Osteoblast (primary cell): ENCODE measurements at regions not wholly inside any gene's neighbourhood (a gene's known extent, or its start where the extent isn't known, plus 50 kb on each side); places are given as distances from the start of the nearest gene placed in this dataset.

Experiments used
- DNase-seq: peaks from one replicate; pipeline ENCODE4 v3.0.0; 2011; ENCODE audit warnings: low spot score, mixed read lengths; ENCODE audit not compliant: insufficient read length; ENCODE audit errors: missing footprints
- H2AFZ ChIP-seq: 2 replicates; pipeline ENCODE4 v1.6.0; 2011; ENCODE audit warnings: mild to moderate bottlenecking, low read length
- H3K27ac ChIP-seq: 2 replicates; pipeline ENCODE4 v1.5.1; 2011; ENCODE audit warnings: mild to moderate bottlenecking, low read depth, low read length, moderate library complexity
- H3K27me3 ChIP-seq: 2 replicates; pipeline ENCODE4 v1.6.0; 2012; ENCODE audit warnings: mild to moderate bottlenecking, control low read depth, inconsistent platforms, low read length, moderate library complexity; ENCODE audit not compliant: insufficient read depth
- H3K36me3 ChIP-seq: 2 replicates; pipeline ENCODE4 v1.5.1; 2011; ENCODE audit warnings: mild to moderate bottlenecking, low read length, control low read depth, moderate library complexity; ENCODE audit not compliant: insufficient read depth
- H3K4me1 ChIP-seq: 2 replicates; pipeline ENCODE4 v1.5.1; 2011; ENCODE audit warnings: mild to moderate bottlenecking, low read length, control low read depth, moderate library complexity; ENCODE audit not compliant: insufficient read depth
- H3K4me2 ChIP-seq: 2 replicates; pipeline ENCODE4 v1.6.0; 2011; ENCODE audit warnings: mild to moderate bottlenecking, low read length; ENCODE audit not compliant: insufficient read depth
- H3K4me3 ChIP-seq: fragments of 200-600 bp; sonication (generic); 3 replicates; pipeline ENCODE4 v1.5.1; 2012; ENCODE audit warnings: mild to moderate bottlenecking, low read length, inconsistent platforms; ENCODE audit not compliant: insufficient read depth
- H3K79me2 ChIP-seq: 2 replicates; pipeline ENCODE4 v1.6.0; 2012; ENCODE audit warnings: mild to moderate bottlenecking, low read length, control low read depth, inconsistent platforms; ENCODE audit not compliant: insufficient read depth
- H3K9me3 ChIP-seq: 2 replicates; pipeline ENCODE4 v1.5.1; 2011; ENCODE audit warnings: low read depth, low read length, control low read depth
- H4K20me1 ChIP-seq: 2 replicates; pipeline ENCODE4 v1.6.0; 2012; ENCODE audit warnings: mild to moderate bottlenecking, low read length, control low read depth; ENCODE audit not compliant: insufficient read depth
- TF ChIP-seq, protein P1 (sequence below): IDR thresholded peaks from 2 replicates; pipeline ENCODE4 v1.5.1; 2011; ENCODE audit warnings: mild to moderate bottlenecking, low read depth, low read length, moderate library complexity; ENCODE audit errors: extremely low read depth

DNA sequence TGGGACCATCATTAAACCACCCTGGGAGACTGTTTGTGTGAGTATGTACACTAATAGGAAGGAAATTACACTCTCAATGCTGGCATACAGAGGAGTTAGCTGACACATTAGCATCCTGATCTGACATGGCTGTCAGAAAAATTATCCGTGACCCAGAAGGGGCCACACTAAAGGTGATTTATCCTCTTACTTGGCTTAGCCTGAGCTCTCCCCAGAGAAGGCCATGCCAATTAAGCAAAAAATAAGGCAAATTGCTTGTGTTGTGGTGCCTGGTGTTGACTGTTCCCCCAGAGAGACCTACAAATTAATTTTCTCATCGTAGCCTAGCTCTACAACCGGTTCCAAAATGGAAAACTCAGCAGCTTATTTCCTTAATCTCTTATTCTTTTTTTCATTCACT lies 992.3 kb downstream of the KCNMA1 start:
- Histone ChIP-seq H3K27me3 (no peaks in the 10 kb centered on the region), H3K4me3 (no peak overlapping the region), H3K79me2 (no peaks in the 10 kb centered on the region), H3K36me3 (no peaks in the 10 kb centered on the region), H3K9me3 (no peaks in the 10 kb centered on the region), H3K4me2 (no peak overlapping the region), H3K27ac (no peak overlapping the region), H4K20me1 (no peaks in the 10 kb centered on the region), H3K4me1 (peaks cover 10% of the 10 kb centered on the region), H2AFZ (no peak overlapping the region)
- TF ChIP-seq, protein P1, sequence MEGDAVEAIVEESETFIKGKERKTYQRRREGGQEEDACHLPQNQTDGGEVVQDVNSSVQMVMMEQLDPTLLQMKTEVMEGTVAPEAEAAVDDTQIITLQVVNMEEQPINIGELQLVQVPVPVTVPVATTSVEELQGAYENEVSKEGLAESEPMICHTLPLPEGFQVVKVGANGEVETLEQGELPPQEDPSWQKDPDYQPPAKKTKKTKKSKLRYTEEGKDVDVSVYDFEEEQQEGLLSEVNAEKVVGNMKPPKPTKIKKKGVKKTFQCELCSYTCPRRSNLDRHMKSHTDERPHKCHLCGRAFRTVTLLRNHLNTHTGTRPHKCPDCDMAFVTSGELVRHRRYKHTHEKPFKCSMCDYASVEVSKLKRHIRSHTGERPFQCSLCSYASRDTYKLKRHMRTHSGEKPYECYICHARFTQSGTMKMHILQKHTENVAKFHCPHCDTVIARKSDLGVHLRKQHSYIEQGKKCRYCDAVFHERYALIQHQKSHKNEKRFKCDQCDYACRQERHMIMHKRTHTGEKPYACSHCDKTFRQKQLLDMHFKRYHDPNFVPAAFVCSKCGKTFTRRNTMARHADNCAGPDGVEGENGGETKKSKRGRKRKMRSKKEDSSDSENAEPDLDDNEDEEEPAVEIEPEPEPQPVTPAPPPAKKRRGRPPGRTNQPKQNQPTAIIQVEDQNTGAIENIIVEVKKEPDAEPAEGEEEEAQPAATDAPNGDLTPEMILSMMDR: no peak
- DNase-seq: no peak

DNA sequence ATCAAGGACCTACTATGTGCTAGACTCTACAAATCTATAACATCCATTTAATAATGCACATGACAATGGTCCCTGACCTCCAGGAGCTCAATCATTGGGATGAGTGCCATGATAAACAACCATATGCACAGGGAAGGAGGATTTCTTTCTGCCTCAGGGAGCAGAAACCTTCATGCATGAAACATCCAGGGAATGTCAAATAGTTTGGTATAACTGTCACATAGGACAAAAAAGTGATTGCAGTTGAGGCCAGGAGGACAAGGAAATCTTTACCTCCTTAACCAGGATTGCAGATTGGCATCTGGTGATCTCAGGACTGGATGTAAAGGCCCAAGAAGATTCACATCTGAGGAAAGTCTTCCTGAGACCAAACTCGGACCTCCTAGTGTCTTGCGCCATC lies 993.1 kb downstream of the KCNMA1 start:
- no peak overlapping the region for H2AFZ ChIP-seq
- no peak overlapping the region for H3K4me2 ChIP-seq
- TF ChIP-seq, protein P1: no peak
- no peaks in the 10 kb centered on the region for H3K27me3 ChIP-seq
- H3K9me3 ChIP-seq: no peaks in the 10 kb centered on the region
- H3K4me3 ChIP-seq: no peak overlapping the region
- H4K20me1 ChIP-seq: no peaks in the 10 kb centered on the region
- H3K27ac ChIP-seq: no peak overlapping the region
- peaks cover 3% of the 10 kb centered on the region for H3K4me1 ChIP-seq
- no peak for DNase-seq
- no peaks in the 10 kb centered on the region for H3K79me2 ChIP-seq
- no peaks in the 10 kb centered on the region for H3K36me3 ChIP-seq

DNA sequence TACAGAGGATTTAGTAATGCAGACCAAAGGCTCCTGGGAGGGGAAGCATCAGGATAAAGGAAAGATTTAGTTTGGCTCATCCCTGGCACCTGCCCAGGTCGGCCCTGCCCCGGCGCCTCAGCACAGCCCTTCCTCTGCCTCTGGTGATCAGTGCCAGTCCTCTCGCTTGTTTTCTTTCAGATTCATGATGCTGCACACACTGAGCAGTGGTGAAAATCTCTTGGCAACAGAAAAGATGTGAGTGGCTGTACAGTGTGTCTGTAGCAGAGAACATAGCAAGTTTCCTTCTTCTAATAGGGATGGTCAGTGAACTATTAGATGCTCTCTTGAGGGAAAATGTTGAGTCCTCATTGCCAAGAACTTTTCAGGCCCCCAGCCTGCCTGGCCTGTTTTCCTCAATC lies 994.1 kb downstream of the KCNMA1 start:
- Histone ChIP-seq H3K9me3 (no peaks in the 10 kb centered on the region), H3K27ac (no peak overlapping the region), H3K27me3 (no peaks in the 10 kb centered on the region), H3K4me1 (no peaks in the 10 kb centered on the region), H2AFZ (no peak overlapping the region), H3K4me2 (no peak overlapping the region), H3K79me2 (no peaks in the 10 kb centered on the region), H3K36me3 (no peaks in the 10 kb centered on the region), H4K20me1 (no peaks in the 10 kb centered on the region), H3K4me3 (no peak overlapping the region)
- TF ChIP-seq, protein P1: no peak
- DNase-seq: no peak

DNA sequence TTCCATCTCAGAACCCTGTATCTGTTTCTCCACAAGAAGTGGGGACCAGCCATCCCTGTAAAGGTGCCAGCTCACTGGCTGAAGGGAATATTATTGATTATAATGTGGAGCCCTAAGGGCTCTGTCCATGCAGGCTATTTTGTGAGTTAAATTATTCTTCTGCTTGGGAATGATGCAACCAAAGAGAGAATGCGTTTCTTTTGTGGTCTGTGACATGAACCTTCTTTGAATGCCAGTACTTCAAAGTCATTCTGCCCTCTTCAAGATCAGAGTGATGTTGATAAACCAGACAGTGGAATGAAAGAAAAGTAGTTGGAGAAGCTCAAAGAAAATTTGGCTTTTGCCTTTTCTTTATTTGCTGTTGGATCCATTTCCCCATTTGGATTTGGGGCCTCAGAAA lies 995.2 kb downstream of the KCNMA1 start:
- TF ChIP-seq, protein P1: no peak
- Histone ChIP-seq H3K27me3 (no peaks in the 10 kb centered on the region), H3K9me3 (no peaks in the 10 kb centered on the region), H3K79me2 (no peaks in the 10 kb centered on the region), H3K27ac (no peak overlapping the region), H3K4me3 (no peak overlapping the region), H3K4me2 (no peak overlapping the region), H3K4me1 (no peaks in the 10 kb centered on the region), H4K20me1 (no peaks in the 10 kb centered on the region), H3K36me3 (no peaks in the 10 kb centered on the region), H2AFZ (no peak overlapping the region)
- DNase-seq: no peak
